ENCODE measurements at regions not wholly inside any gene's neighbourhood (a gene's known extent, or its start where the extent isn't known, plus 50 kb on each side); places are given as distances from the start of the nearest gene placed in this dataset.

- no peak for DNase-seq
- Mint-ChIP-seq H3K27me3 (peaks cover 2% of the 10 kb centered on the region), H3K9me3 (peaks cover 3% of the 10 kb centered on the region), H3K36me3 (ENCODE audit: low read depth) (no peaks in the 10 kb centered on the region), H3K4me1 (ENCODE audit: low read depth) (no peaks in the 10 kb centered on the region), H3K27ac (no peak overlapping the region), H3K4me3 (no peak overlapping the region)
- intact Hi-C loops (cut with micrococcal nuclease): no loop called here
- TF ChIP-seq, protein P1, sequence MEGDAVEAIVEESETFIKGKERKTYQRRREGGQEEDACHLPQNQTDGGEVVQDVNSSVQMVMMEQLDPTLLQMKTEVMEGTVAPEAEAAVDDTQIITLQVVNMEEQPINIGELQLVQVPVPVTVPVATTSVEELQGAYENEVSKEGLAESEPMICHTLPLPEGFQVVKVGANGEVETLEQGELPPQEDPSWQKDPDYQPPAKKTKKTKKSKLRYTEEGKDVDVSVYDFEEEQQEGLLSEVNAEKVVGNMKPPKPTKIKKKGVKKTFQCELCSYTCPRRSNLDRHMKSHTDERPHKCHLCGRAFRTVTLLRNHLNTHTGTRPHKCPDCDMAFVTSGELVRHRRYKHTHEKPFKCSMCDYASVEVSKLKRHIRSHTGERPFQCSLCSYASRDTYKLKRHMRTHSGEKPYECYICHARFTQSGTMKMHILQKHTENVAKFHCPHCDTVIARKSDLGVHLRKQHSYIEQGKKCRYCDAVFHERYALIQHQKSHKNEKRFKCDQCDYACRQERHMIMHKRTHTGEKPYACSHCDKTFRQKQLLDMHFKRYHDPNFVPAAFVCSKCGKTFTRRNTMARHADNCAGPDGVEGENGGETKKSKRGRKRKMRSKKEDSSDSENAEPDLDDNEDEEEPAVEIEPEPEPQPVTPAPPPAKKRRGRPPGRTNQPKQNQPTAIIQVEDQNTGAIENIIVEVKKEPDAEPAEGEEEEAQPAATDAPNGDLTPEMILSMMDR (IDR thresholded peaks at IDR 0.05): no peak
- CTCF ChIA-PET: no interaction called here
- POLR2A ChIA-PET: no interaction called here
- no peak for ATAC-seq
Measured at GRCh38 chr10:58989486-58990039, 186.9 kb upstream of the PHYHIPL start.

GRCh38 chr10:58990693-58991092 lies 185.8 kb upstream of the PHYHIPL start:
- no peaks in the 10 kb centered on the region for H3K4me1 Mint-ChIP-seq (ENCODE audit: low read depth)
- H3K27ac Mint-ChIP-seq: no peak overlapping the region
- H3K9me3 Mint-ChIP-seq: peaks cover 3% of the 10 kb centered on the region
- intact Hi-C loops (cut with micrococcal nuclease): no loop called here
- ChIA-PET POLR2A (no interaction called here), CTCF (no interaction called here)
- no peak overlapping the region for H3K4me3 Mint-ChIP-seq
- H3K36me3 Mint-ChIP-seq (ENCODE audit: low read depth): no peaks in the 10 kb centered on the region
- DNase-seq (no peak), ATAC-seq (no peak)
- peaks cover 4% of the 10 kb centered on the region for H3K27me3 Mint-ChIP-seq
- TF ChIP-seq, protein P1 (IDR thresholded peaks at IDR 0.05): no peak

GRCh38 chr10:58991856-58992255 lies 184.6 kb upstream of the PHYHIPL start:
- TF ChIP-seq, protein P1 (IDR thresholded peaks at IDR 0.05): no peak
- POLR2A ChIA-PET: no interaction called here
- peaks cover 3% of the 10 kb centered on the region for H3K9me3 Mint-ChIP-seq
- no peak overlapping the region for H3K4me3 Mint-ChIP-seq
- no peak for DNase-seq
- H3K4me1 Mint-ChIP-seq (ENCODE audit: low read depth): no peaks in the 10 kb centered on the region
- CTCF ChIA-PET: interaction anchor here (1.0 kb wide), 1 partner anchor 10 kb away, joined by 3 read pairs; no protein-coding TSS in a partner anchor
- no peaks in the 10 kb centered on the region for H3K36me3 Mint-ChIP-seq (ENCODE audit: low read depth)
- peaks cover 4% of the 10 kb centered on the region for H3K27me3 Mint-ChIP-seq
- intact Hi-C loops (cut with micrococcal nuclease): no loop called here
- no peak for ATAC-seq
- no peak overlapping the region for H3K27ac Mint-ChIP-seq

DNA sequence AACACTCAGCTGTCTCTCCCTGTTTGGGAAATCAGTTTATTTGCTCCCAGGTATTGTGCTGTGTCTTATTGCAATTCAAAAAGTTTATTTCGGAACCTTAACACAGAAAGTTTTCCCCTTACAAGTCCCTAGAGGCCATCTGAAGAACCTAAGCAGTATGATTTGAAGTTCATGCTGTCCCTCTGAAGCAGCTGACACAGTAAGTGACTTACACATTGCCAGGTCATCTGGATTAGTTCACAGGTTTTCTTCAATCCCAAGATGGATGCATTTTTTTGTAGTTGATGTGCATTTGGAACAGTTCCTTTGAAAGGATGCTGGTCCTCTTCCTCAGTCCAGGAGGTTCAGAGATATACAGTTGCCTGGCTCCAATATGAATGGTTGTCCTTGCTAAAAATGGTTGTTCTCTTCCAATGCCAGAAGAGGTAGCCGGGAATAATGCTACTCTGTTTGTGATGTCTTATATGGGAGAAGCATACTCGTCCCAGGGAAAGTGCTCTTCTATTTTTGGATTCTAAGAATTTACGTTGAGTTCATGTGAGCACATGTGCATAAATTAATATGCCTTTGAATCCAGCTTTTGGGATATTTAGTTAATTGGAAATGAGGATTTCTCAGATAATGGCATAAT lies 183.5 kb upstream of the PHYHIPL start:
- POLR2A ChIA-PET: no interaction called here
- TF ChIP-seq, protein P1 (IDR thresholded peaks at IDR 0.05): no peak
- CTCF ChIA-PET: interaction anchor here (1.0 kb wide), 1 partner anchor 9 kb away, joined by 3 read pairs; no protein-coding TSS in a partner anchor
- DNase-seq (no peak), ATAC-seq (no peak)
- Mint-ChIP-seq H3K27ac (no peak overlapping the region), H3K27me3 (peaks cover 4% of the 10 kb centered on the region), H3K36me3 (ENCODE audit: low read depth) (no peaks in the 10 kb centered on the region), H3K4me3 (no peak overlapping the region), H3K4me1 (ENCODE audit: low read depth) (no peaks in the 10 kb centered on the region), H3K9me3 (peaks cover 3% of the 10 kb centered on the region)
- intact Hi-C loops (cut with micrococcal nuclease): no loop called here

DNA sequence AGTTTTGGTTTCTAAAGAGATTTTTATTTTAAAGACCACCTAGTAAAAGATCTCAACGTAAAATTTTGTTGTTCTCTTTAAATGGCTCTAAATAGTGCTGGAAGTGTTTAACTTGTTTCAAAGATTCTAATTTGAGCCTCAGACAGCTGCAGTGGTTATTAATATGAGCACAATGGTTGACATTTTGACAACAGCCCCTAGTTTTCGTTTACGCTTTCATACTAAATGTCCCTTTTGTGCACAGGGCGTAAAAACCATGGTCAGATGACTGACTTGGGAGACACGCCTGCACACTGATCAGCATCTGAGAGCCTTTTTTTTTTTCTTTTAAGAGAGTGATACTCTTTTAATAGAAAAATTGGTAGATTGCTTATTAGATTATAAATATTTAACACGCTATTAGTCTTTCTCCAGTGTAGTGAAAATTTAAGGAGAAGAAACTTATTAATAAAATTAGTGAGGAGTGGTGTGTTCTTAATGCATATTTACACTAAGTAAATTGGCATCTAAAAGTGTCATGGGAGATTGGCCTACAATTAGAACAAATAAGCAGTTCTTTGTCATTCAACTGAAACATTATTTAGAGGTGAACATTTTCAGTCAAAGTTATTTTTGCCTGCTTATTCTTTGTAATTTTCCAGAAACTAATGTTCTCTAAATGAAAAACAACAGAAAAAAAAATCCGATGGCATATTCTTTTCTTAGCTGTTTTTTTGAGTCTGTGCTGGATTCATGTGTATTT lies 182.8 kb upstream of the PHYHIPL start:
- Mint-ChIP-seq H3K36me3 (ENCODE audit: low read depth) (no peaks in the 10 kb centered on the region), H3K9me3 (peaks cover 3% of the 10 kb centered on the region), H3K27me3 (peaks cover 4% of the 10 kb centered on the region), H3K4me3 (no peak overlapping the region), H3K4me1 (ENCODE audit: low read depth) (no peaks in the 10 kb centered on the region), H3K27ac (no peak overlapping the region)
- CTCF ChIA-PET: no interaction called here
- intact Hi-C loops (cut with micrococcal nuclease): no loop called here
- no peak for ATAC-seq
- TF ChIP-seq, protein P1 (IDR thresholded peaks at IDR 0.05): no peak
- POLR2A ChIA-PET: no interaction called here
- no peak for DNase-seq
